Calu3 (cell line): ENCODE measurements at regions not wholly inside any gene's neighbourhood (a gene's known extent, or its start where the extent isn't known, plus 50 kb on each side); places are given as distances from the start of the nearest gene placed in this dataset.

Experiments
- BruUV-seq: library from RNA; stranded (reverse); fragments of 400-500 nt; replicated peaks from 2 replicates; lab custom pipeline; 2021; lab: Mats Ljungman, UMichigan
- CTCF ChIA-PET: fragments of 300-600 bp; sonication (Branson Sonifier 250); formaldehyde crosslinking; loops from one replicate; lab custom pipeline; 2022; ENCODE audit warnings: antibody characterized with exemption; lab: Charles Lee
- DNase-seq: peaks from one replicate; pipeline ENCODE4 v3.0.0; 2022
- H3K27ac Mint-ChIP-seq: one replicate; pipeline ENCODE4 v1.8.0; 2022; ENCODE audit warnings: mixed read lengths; ENCODE audit not compliant: unreplicated experiment
- H3K27me3 Mint-ChIP-seq: one replicate; pipeline ENCODE4 v1.8.0; 2022; ENCODE audit warnings: mixed read lengths; ENCODE audit not compliant: unreplicated experiment
- H3K36me3 Mint-ChIP-seq: one replicate; pipeline ENCODE4 v1.8.0; 2022; ENCODE audit warnings: mild to moderate bottlenecking, moderate library complexity, mixed read lengths; ENCODE audit not compliant: insufficient read depth, unreplicated experiment
- H3K4me1 Mint-ChIP-seq: one replicate; pipeline ENCODE4 v1.8.0; 2022; ENCODE audit warnings: mild to moderate bottlenecking, low read depth, mixed read lengths; ENCODE audit not compliant: unreplicated experiment
- H3K4me3 Mint-ChIP-seq: one replicate; pipeline ENCODE4 v1.8.0; 2022; ENCODE audit warnings: mild to moderate bottlenecking, low read depth, moderate library complexity, mixed read lengths; ENCODE audit not compliant: unreplicated experiment
- H3K9me3 Mint-ChIP-seq: one replicate; pipeline ENCODE4 v1.8.0; 2022; ENCODE audit warnings: low read depth, mixed read lengths; ENCODE audit not compliant: unreplicated experiment
- CTCF ChIP-seq: fragments of 200-600 bp; IDR thresholded peaks from one replicate; pipeline ENCODE4 v1.8.0; 2022; ENCODE audit warnings: antibody characterized with exemption; ENCODE audit not compliant: unreplicated experiment
- intact Hi-C: fragments of 100-400 bp; cut with micrococcal nuclease; formaldehyde crosslinking; loops from one replicate; pipeline ENCODE4 v1.10.0; 2022; ENCODE audit not compliant: unreplicated experiment

GRCh38 chr6:167515873-167516507, 191.1 kb downstream of the TTLL2 start:
- no peak for TF ChIP-seq CTCF
- BruUV-seq, result no TSS peak
- Mint-ChIP-seq H3K27ac (no peak overlapping the region), H3K27me3 (peaks cover 37% of the 10 kb centered on the region), H3K4me3 (no peak overlapping the region), H3K36me3 (no peaks in the 10 kb centered on the region), H3K9me3 (no peaks in the 10 kb centered on the region), H3K4me1 (no peaks in the 10 kb centered on the region)
- no peak for DNase-seq
- CTCF ChIA-PET, result no interaction called here
- intact Hi-C loops, result no loop called here

- no TSS peak for BruUV-seq
- Mint-ChIP-seq H3K4me3 (no peak overlapping the region), H3K36me3 (no peaks in the 10 kb centered on the region), H3K4me1 (no peaks in the 10 kb centered on the region), H3K27ac (no peak overlapping the region), H3K9me3 (no peaks in the 10 kb centered on the region), H3K27me3 (peaks cover 41% of the 10 kb centered on the region)
- CTCF ChIA-PET, result interaction anchor here (0.6 kb wide), 1 partner anchor 166 kb away, joined by 4 read pairs; no protein-coding TSS in a partner anchor
- intact Hi-C loops, result no loop called here
- no peak for TF ChIP-seq CTCF
- no peak for DNase-seq
Observed at GRCh38 chr6:167517254-167517916, 192.5 kb downstream of the TTLL2 start.

- no peak overlapping the region for H3K27ac Mint-ChIP-seq
- no peaks in the 10 kb centered on the region for H3K9me3 Mint-ChIP-seq
- CTCF ChIA-PET, result no interaction called here
- DNase-seq, result no peak
- intact Hi-C loops, result no loop called here
- no peak overlapping the region for H3K4me3 Mint-ChIP-seq
- H3K27me3 Mint-ChIP-seq, result peaks cover 78% of the 10 kb centered on the region
- no peak for TF ChIP-seq CTCF
- H3K4me1 Mint-ChIP-seq, result no peaks in the 10 kb centered on the region
- H3K36me3 Mint-ChIP-seq, result no peaks in the 10 kb centered on the region
- no TSS peak for BruUV-seq
Observed at GRCh38 chr6:167523426-167523825, 198.5 kb downstream of the TTLL2 start.

GRCh38 chr6:167524261-167525111, 199.6 kb downstream of the TTLL2 start:
- Mint-ChIP-seq H3K36me3 (no peaks in the 10 kb centered on the region), H3K4me1 (no peaks in the 10 kb centered on the region), H3K27ac (no peak overlapping the region), H3K4me3 (no peak overlapping the region), H3K27me3 (peaks cover 89% of the 10 kb centered on the region), H3K9me3 (no peaks in the 10 kb centered on the region)
- DNase-seq, result no peak
- TF ChIP-seq CTCF, result no peak
- intact Hi-C loops, result no loop called here
- BruUV-seq, result no TSS peak
- CTCF ChIA-PET, result interaction anchor here (0.8 kb wide), 1 partner anchor 13 kb away, joined by 3 read pairs; no protein-coding TSS in a partner anchor
